ENCODE measurements at regions not wholly inside any gene's neighbourhood (a gene's known extent, or its start where the extent isn't known, plus 50 kb on each side); places are given as distances from the start of the nearest gene placed in this dataset.

DNA sequence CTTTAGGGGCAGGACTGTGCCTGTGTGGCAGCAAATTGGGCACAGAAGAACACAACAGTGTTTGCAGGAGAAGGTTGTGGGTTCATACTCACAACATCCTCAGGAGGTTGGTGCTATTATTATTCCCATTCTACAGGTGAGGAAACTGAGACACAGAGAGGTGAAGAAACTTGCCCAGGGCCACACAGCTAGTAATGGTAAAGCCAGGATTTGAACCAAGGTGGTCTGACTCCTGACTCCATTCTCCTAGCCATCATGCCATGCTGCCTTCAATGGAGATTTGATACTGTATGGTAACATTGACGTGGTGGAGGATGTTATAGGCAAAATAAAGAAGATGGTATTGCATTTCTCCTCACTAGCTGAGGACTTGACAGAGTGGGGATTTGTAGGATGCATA, 334.2 kb downstream of the RPS6KC1 start:
- no peak for TF ChIP-seq TAF1 (IDR thresholded peaks at IDR 0.05; ENCODE audit: borderline replicate concordance, insufficient read depth, low read length)
- no peak for TF ChIP-seq POLR2AphosphoS5 (IDR thresholded peaks at IDR 0.05; ENCODE audit: low read depth, low read length)
- TF ChIP-seq, protein P1, sequence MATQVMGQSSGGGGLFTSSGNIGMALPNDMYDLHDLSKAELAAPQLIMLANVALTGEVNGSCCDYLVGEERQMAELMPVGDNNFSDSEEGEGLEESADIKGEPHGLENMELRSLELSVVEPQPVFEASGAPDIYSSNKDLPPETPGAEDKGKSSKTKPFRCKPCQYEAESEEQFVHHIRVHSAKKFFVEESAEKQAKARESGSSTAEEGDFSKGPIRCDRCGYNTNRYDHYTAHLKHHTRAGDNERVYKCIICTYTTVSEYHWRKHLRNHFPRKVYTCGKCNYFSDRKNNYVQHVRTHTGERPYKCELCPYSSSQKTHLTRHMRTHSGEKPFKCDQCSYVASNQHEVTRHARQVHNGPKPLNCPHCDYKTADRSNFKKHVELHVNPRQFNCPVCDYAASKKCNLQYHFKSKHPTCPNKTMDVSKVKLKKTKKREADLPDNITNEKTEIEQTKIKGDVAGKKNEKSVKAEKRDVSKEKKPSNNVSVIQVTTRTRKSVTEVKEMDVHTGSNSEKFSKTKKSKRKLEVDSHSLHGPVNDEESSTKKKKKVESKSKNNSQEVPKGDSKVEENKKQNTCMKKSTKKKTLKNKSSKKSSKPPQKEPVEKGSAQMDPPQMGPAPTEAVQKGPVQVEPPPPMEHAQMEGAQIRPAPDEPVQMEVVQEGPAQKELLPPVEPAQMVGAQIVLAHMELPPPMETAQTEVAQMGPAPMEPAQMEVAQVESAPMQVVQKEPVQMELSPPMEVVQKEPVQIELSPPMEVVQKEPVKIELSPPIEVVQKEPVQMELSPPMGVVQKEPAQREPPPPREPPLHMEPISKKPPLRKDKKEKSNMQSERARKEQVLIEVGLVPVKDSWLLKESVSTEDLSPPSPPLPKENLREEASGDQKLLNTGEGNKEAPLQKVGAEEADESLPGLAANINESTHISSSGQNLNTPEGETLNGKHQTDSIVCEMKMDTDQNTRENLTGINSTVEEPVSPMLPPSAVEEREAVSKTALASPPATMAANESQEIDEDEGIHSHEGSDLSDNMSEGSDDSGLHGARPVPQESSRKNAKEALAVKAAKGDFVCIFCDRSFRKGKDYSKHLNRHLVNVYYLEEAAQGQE (IDR thresholded peaks at IDR 0.05; ENCODE audit: insufficient read depth in 1 of 2, low read depth in 2 of 2, low read length in 2 of 2) = no peak
- no peak for TF ChIP-seq FOXP2 (optimal IDR thresholded peaks at IDR 0.05; ENCODE audit: borderline replicate concordance, extremely low read depth, extremely low read length, insufficient read depth)

DNA sequence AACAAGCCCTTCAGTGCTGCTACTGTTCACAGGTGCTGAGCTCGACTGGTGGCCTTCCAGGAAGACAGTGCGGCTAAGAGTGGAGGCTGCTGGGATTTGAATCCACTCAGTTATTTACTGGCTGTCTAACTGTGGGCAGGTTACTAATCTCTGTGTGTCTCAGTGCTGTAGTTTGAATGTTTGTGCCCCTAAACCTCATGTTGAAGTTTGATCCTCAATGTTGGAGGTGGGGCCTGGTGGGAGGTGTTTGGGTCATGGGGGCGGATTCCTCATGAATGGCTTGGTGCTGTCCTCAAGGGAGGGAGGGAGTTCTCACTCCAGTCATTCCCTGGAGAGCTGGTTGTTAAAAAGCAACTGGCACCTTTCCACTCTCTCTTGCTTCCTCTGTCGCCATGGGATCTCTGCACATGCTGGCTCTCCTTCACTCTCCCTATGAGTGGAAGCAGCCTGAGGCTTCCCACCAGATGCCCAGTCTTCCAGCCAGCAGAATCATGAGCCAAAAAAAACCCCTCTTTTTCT, 334.8 kb downstream of the RPS6KC1 start:
- TF ChIP-seq, protein P1 (IDR thresholded peaks at IDR 0.05; ENCODE audit: insufficient read depth in 1 of 2, low read depth in 2 of 2, low read length in 2 of 2) = no peak
- TF ChIP-seq SIN3A (IDR thresholded peaks at IDR 0.05; ENCODE audit: borderline replicate concordance, insufficient read depth, low read length) (no peak), TAF1 (IDR thresholded peaks at IDR 0.05; ENCODE audit: borderline replicate concordance, insufficient read depth, low read length) (no peak), FOXP2 (optimal IDR thresholded peaks at IDR 0.05; ENCODE audit: borderline replicate concordance, extremely low read depth, extremely low read length, insufficient read depth) (no peak), POLR2AphosphoS5 (IDR thresholded peaks at IDR 0.05; ENCODE audit: low read depth, low read length) (no peak)

DNA sequence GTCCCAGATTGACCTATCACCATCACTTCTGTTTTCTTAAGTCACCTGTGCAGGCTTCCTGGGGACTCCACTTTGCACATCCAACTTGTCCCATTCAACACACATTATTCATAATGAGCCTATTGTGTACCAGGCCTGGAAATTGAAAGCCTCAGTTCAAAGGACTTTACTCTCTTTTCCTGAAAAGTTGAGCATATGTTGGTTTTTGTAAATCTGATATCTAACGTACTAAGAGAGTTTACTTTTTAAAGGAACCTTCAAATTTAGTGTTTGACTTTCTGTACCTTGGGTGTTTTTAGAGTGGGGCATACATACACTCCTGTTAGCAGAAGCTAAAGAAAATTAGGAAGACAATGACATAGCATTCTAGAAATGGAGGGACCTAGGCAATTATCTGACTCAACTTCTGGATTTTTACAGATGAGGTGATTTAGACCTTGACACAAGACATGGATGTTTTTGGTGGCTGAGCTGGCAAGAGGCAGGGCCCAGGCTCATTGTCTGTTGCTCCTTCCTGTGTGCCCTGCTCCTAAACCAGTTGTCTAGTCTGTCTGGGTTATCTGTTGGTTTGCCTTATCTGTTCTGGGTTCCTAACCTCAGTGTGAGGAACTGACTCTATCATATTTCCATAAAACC, 336.5 kb downstream of the RPS6KC1 start:
- TF ChIP-seq FOXP2 (optimal IDR thresholded peaks at IDR 0.05; ENCODE audit: borderline replicate concordance, extremely low read depth, extremely low read length, insufficient read depth) = no peak
- TF ChIP-seq POLR2AphosphoS5 (IDR thresholded peaks at IDR 0.05; ENCODE audit: low read depth, low read length) = no peak
- TF ChIP-seq SIN3A (IDR thresholded peaks at IDR 0.05; ENCODE audit: borderline replicate concordance, insufficient read depth, low read length) = no peak
- no peak for TF ChIP-seq TAF1 (IDR thresholded peaks at IDR 0.05; ENCODE audit: borderline replicate concordance, insufficient read depth, low read length)
- TF ChIP-seq, protein P1 (IDR thresholded peaks at IDR 0.05; ENCODE audit: insufficient read depth in 1 of 2, low read depth in 2 of 2, low read length in 2 of 2) = no peak

DNA sequence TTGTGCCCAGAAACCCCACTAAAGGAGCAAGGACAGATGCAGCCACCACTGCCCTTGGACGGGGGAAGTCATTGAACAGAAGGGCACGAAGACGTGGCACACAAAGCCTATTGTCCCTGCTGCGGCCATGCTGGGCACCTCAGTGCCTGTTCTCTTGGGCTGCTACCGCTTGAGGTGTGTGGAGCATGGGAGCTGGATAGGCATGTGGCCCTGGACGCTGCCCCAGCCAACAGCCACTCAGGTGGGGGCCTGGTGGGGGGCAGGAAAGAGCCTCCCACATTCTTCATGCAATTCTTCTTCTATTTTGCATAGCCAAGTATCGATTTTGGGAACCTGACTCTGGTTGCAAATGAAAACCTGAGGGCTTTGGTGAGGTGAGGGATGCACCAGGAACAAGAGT, 337.2 kb downstream of the RPS6KC1 start:
- TF ChIP-seq, protein P1 (IDR thresholded peaks at IDR 0.05; ENCODE audit: insufficient read depth in 1 of 2, low read depth in 2 of 2, low read length in 2 of 2) = no peak
- TF ChIP-seq SIN3A (IDR thresholded peaks at IDR 0.05; ENCODE audit: borderline replicate concordance, insufficient read depth, low read length) = no peak
- TF ChIP-seq POLR2AphosphoS5 (IDR thresholded peaks at IDR 0.05; ENCODE audit: low read depth, low read length) = no peak
- TF ChIP-seq FOXP2 (optimal IDR thresholded peaks at IDR 0.05; ENCODE audit: borderline replicate concordance, extremely low read depth, extremely low read length, insufficient read depth) = no peak
- TF ChIP-seq TAF1 (IDR thresholded peaks at IDR 0.05; ENCODE audit: borderline replicate concordance, insufficient read depth, low read length) = no peak
